SJCRH30 (cell line): ENCODE measurements at regions not wholly inside any gene's neighbourhood (a gene's known extent, or its start where the extent isn't known, plus 50 kb on each side); places are given as distances from the start of the nearest gene placed in this dataset.

Source experiments
- DNase-seq, 2 experiments: peaks; one replicate each; pipeline ENCODE4 v3.0.0-alpha.2; 2015 to 2020
- H3K27ac ChIP-seq: fragments of 250-450 bp; sonication (Bioruptor Pico); 2 replicates; pipeline ENCODE4 v1.5.1; 2020; ENCODE audit warnings: mild to moderate bottlenecking, moderate library complexity
- H3K27me3 ChIP-seq: fragments of 250-450 bp; sonication (Bioruptor Pico); 2 replicates; pipeline ENCODE4 v1.5.1; 2020; ENCODE audit warnings: mild to moderate bottlenecking, moderate library complexity
- H3K36me3 ChIP-seq: fragments of 250-450 bp; sonication (Bioruptor Pico); 2 replicates; pipeline ENCODE4 v1.5.1; 2020; ENCODE audit warnings: mild to moderate bottlenecking, moderate library complexity
- H3K4me1 ChIP-seq: fragments of 250-450 bp; sonication (Bioruptor Pico); 2 replicates; pipeline ENCODE4 v1.5.1; 2020; ENCODE audit warnings: mild to moderate bottlenecking, moderate library complexity
- H3K4me3 ChIP-seq: fragments of 250-450 bp; sonication (Bioruptor Pico); 2 replicates; pipeline ENCODE4 v1.5.1; 2020; ENCODE audit warnings: mild to moderate bottlenecking, moderate library complexity
- H3K9me3 ChIP-seq: fragments of 250-450 bp; sonication (Bioruptor Pico); replicated peaks from 2 replicates; pipeline ENCODE4 v1.5.1; 2020; ENCODE audit warnings: mild to moderate bottlenecking, moderate library complexity

GRCh38 chr18:34631093-34631966 is 78.8 kb upstream of the DTNA start:
- no peaks in the 10 kb centered on the region for H3K36me3 ChIP-seq
- no peaks in the 10 kb centered on the region for H3K9me3 ChIP-seq
- no peaks in the 10 kb centered on the region for H3K27me3 ChIP-seq
- DNase-seq, result no peak
- H3K4me3 ChIP-seq, result no peak overlapping the region
- H3K27ac ChIP-seq, result no peak overlapping the region
- H3K4me1 ChIP-seq, result no peaks in the 10 kb centered on the region

- no peak for DNase-seq
- Histone ChIP-seq H3K36me3 (no peaks in the 10 kb centered on the region), H3K4me1 (no peaks in the 10 kb centered on the region), H3K27me3 (no peaks in the 10 kb centered on the region), H3K9me3 (no peaks in the 10 kb centered on the region), H3K4me3 (no peak overlapping the region), H3K27ac (no peak overlapping the region)
These were observed 77.8 kb upstream of the DTNA start for GRCh38 chr18:34632321-34632720.

GRCh38 chr18:34633368-34633767 is 76.7 kb upstream of the DTNA start:
- DNase-seq, result no peak
- Histone ChIP-seq H3K9me3 (no peaks in the 10 kb centered on the region), H3K36me3 (no peaks in the 10 kb centered on the region), H3K27ac (no peak overlapping the region), H3K27me3 (no peaks in the 10 kb centered on the region), H3K4me1 (no peaks in the 10 kb centered on the region), H3K4me3 (no peak overlapping the region)

DNA sequence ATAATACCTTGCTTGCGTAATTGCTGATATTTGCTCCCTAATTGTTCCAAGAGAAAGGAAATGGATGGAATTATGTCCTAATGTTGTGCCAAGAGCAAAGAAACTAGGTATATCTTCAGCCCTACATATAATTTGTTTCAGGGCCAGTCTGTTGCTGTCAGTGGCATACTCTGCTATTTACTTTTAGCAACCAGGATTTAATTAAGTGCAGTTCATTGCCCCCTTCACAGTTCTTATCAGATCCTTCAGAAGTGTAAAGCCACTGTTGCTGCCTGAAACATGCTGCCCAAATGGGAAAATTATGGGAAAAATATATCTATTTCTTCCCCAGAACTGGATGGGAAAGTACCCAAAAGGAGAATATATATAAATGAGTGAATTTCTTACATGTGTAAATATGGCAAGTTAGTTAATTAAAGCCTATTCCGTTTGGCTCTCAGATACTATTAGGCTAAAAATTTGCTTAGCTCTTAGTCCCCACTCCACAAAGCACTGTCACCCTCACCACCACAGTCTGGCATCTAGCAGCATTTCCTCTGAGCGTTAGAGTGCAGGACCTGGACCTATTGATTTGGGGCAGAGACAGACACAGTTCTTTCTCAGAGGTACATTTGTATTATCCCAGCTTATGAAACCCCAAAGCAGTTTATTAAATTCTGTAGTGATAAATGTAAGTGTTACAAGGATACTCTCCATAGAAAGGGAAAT is 72.8 kb upstream of the DTNA start:
- H3K4me3 ChIP-seq, result no peak overlapping the region
- H3K36me3 ChIP-seq, result no peaks in the 10 kb centered on the region
- no peak for DNase-seq
- no peaks in the 10 kb centered on the region for H3K9me3 ChIP-seq
- no peaks in the 10 kb centered on the region for H3K4me1 ChIP-seq
- H3K27me3 ChIP-seq, result no peaks in the 10 kb centered on the region
- no peak overlapping the region for H3K27ac ChIP-seq

DNA sequence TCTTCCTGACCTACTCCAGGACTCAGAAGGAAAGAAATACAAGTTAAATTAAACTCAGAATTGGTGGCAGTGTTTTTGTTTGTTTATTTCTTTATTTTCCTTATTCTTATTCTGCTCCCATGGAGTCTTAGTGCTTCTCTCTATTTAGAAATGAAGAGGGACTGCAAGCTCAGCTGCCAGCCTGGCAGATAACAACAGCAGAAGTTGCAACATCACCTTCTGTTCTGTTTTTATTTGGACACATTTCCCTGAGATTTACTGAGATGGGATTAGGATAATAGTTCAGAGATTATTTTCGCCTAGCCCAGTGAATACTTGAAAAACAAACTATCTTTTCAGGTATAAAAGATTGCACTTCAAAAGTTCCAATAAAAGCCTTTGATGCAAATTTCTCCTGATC is 70.4 kb upstream of the DTNA start:
- no peak for DNase-seq
- Histone ChIP-seq H3K27me3 (no peaks in the 10 kb centered on the region), H3K27ac (no peak overlapping the region), H3K4me1 (no peaks in the 10 kb centered on the region), H3K4me3 (no peak overlapping the region), H3K36me3 (no peaks in the 10 kb centered on the region), H3K9me3 (no peaks in the 10 kb centered on the region)

- no peak overlapping the region for H3K27ac ChIP-seq
These were observed 69.8 kb upstream of the DTNA start for GRCh38 chr18:34640276-34640675.

DNA sequence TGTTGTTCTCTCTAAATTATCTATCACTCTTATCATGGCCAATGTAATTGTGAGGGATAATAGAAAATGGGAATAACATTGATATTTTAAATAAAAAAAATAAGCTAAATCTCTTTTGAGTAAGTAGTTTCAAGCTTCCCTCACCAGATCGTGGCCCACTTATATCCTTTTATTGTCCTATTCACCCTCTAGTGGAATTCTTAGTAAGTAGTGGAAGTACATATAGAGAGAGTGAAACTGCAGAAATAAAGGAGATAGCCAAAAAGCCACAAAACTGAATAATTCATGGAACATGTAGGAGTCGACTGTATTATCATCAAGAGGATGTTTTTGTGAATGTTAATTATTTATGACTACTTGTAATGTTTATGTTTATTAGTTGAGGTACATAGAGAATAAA is 66.1 kb upstream of the DTNA start:
- no peaks in the 10 kb centered on the region for H3K9me3 ChIP-seq
- H3K4me1 ChIP-seq, result no peaks in the 10 kb centered on the region
- H3K4me3 ChIP-seq, result no peak overlapping the region
- DNase-seq, result no peak
- no peak overlapping the region for H3K27ac ChIP-seq
- no peaks in the 10 kb centered on the region for H3K36me3 ChIP-seq
- no peaks in the 10 kb centered on the region for H3K27me3 ChIP-seq

More at GRCh38 chr18:34640276-34640675, 69.8 kb upstream of the DTNA start:
- H3K27me3 ChIP-seq, result no peaks in the 10 kb centered on the region
- no peaks in the 10 kb centered on the region for H3K4me1 ChIP-seq
- H3K9me3 ChIP-seq, result no peaks in the 10 kb centered on the region
- no peak for DNase-seq
- no peaks in the 10 kb centered on the region for H3K36me3 ChIP-seq
- no peak overlapping the region for H3K4me3 ChIP-seq

DNA sequence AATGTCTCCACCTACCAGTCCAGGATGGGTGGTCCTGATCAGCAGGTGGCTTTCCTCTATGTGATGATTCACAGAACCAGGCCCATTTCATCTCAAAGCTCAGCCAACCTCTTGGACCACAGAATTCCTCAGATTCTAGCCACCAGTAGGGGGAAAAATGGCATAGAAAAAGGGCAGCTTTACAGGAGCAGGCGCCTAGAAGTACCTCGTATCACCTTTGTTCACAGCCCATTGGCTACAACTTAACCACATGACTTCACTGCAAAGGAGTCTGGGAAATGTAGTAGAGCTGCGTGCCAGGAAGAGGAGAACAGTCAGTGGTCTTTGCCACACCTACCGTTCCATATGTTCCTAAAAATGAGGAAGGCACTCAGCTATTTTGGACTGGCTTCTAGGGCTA is 62.8 kb upstream of the DTNA start:
- H3K4me3 ChIP-seq, result no peak overlapping the region
- no peaks in the 10 kb centered on the region for H3K36me3 ChIP-seq
- H3K27ac ChIP-seq, result no peak overlapping the region
- H3K9me3 ChIP-seq, result no peaks in the 10 kb centered on the region
- peak in 1 of 2 experiments; percentile 17 for DNase-seq
- H3K27me3 ChIP-seq, result no peaks in the 10 kb centered on the region
- H3K4me1 ChIP-seq, result peaks cover 9% of the 10 kb centered on the region; the same call in 1 of the 2 replicates

- H3K4me1 ChIP-seq, result peaks cover 9% of the 10 kb centered on the region; the same call in 1 of the 2 replicates
- no peaks in the 10 kb centered on the region for H3K36me3 ChIP-seq
- no peak overlapping the region for H3K27ac ChIP-seq
- no peak for DNase-seq
- no peaks in the 10 kb centered on the region for H3K27me3 ChIP-seq
- no peaks in the 10 kb centered on the region for H3K9me3 ChIP-seq
- H3K4me3 ChIP-seq, result no peak overlapping the region
These were observed 61.7 kb upstream of the DTNA start for GRCh38 chr18:34648269-34648985.

- peaks cover 9% of the 10 kb centered on the region; the same call in 1 of the 2 replicates for H3K4me1 ChIP-seq
- DNase-seq, result no peak
- H3K27ac ChIP-seq, result no peak overlapping the region
- no peaks in the 10 kb centered on the region for H3K36me3 ChIP-seq
- no peaks in the 10 kb centered on the region for H3K9me3 ChIP-seq
- H3K27me3 ChIP-seq, result no peaks in the 10 kb centered on the region
- H3K4me3 ChIP-seq, result no peak overlapping the region
These were observed 61.0 kb upstream of the DTNA start for GRCh38 chr18:34649080-34649479.

DNA sequence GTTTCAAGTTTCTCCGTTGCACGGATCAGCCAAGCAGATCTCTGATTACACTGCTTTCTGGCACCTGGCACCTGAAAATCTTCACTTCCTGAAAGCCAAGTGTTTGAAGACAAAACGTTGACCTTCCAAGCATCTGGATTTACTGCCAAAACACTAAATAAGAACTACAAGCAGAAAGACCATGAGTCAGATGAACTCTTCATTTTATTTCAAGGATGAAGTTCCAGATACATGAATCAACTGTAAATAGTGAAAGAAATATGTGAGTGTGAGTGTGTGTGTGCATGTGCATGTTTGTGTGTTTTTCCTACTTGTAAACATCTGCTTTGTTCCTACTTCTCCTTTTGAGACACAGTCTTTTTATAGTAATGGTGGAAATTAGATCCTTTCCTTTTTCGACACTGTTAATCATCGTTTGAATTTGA is 60.0 kb upstream of the DTNA start:
- no peaks in the 10 kb centered on the region for H3K27me3 ChIP-seq
- no peaks in the 10 kb centered on the region for H3K36me3 ChIP-seq
- H3K4me3 ChIP-seq, result no peak overlapping the region
- peaks cover 9% of the 10 kb centered on the region; the same call in 1 of the 2 replicates for H3K4me1 ChIP-seq
- DNase-seq, result no peak
- no peaks in the 10 kb centered on the region for H3K9me3 ChIP-seq
- no peak overlapping the region for H3K27ac ChIP-seq

GRCh38 chr18:34651586-34652369 is 58.3 kb upstream of the DTNA start:
- Histone ChIP-seq H3K4me1 (peaks cover 9% of the 10 kb centered on the region; the same call in 1 of the 2 replicates), H3K27me3 (no peaks in the 10 kb centered on the region), H3K27ac (no peak overlapping the region), H3K36me3 (no peaks in the 10 kb centered on the region), H3K4me3 (no peak overlapping the region), H3K9me3 (no peaks in the 10 kb centered on the region)
- peak; percentile 22 to 60 for DNase-seq

GRCh38 chr18:34655131-34655530 is 55.0 kb upstream of the DTNA start:
- Histone ChIP-seq H3K4me1 (peaks cover 16% of the 10 kb centered on the region), H3K36me3 (no peaks in the 10 kb centered on the region), H3K27ac (no peak overlapping the region), H3K9me3 (no peaks in the 10 kb centered on the region), H3K27me3 (no peaks in the 10 kb centered on the region), H3K4me3 (no peak overlapping the region)
- no peak for DNase-seq

DNA sequence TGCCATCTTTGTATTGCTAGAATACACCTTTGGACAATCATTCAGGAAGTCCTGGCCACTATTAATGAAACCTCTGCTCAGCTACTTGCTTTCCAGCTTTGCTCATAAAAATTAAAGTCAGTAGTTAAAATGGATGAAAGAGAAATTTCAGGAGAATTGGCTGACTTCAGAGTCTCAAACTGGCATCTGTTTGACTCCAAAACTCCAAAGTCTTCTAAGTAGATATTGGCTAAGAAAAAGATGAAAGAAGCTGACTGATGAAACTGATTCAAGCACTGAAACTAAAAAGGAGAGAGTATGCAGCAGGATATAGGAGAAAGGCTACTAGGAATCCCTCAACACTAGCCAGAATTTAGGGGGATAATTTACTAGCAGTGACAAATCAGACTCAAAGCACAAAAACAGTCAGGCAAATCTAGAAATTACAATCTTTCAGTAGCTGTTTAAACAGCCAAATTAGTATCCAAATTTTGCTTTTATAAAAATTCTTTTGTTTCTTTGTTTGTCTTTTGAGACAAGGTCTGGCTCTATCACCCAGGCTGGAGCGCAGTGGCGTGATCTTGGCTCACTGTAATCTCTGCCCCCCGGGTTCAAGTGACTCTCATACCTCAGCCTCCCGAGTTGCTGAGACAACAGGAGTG is 52.1 kb upstream of the DTNA start:
- Histone ChIP-seq H3K4me1 (peaks cover 8% of the 10 kb centered on the region), H3K9me3 (no peaks in the 10 kb centered on the region), H3K27me3 (no peaks in the 10 kb centered on the region), H3K27ac (no peak overlapping the region), H3K36me3 (no peaks in the 10 kb centered on the region), H3K4me3 (no peak overlapping the region)
- no peak for DNase-seq
